Glutamatergic neuron (in vitro differentiated cells): ENCODE measurements at regions not wholly inside any gene's neighbourhood (a gene's known extent, or its start where the extent isn't known, plus 50 kb on each side); places are given as distances from the start of the nearest gene placed in this dataset.

ENCODE experiments used
- DNase-seq: peaks from one replicate; pipeline ENCODE4 v3.0.0; 2022
- H3K27ac Mint-ChIP-seq: one replicate; pipeline ENCODE4 v1.8.0; 2020; ENCODE audit warnings: mild to moderate bottlenecking, mixed read lengths, inconsistent platforms; ENCODE audit not compliant: unreplicated experiment
- H3K27me3 Mint-ChIP-seq: one replicate; pipeline ENCODE4 v1.8.0; 2020; ENCODE audit warnings: mild to moderate bottlenecking, moderate library complexity, mixed read lengths, inconsistent platforms; ENCODE audit not compliant: unreplicated experiment
- H3K36me3 Mint-ChIP-seq: one replicate; pipeline ENCODE4 v1.8.0; 2020; ENCODE audit warnings: mild to moderate bottlenecking, mixed read lengths, inconsistent platforms; ENCODE audit not compliant: unreplicated experiment
- H3K4me1 Mint-ChIP-seq: one replicate; pipeline ENCODE4 v1.8.0; 2020; ENCODE audit warnings: mild to moderate bottlenecking, low read depth, mixed read lengths, inconsistent platforms; ENCODE audit not compliant: unreplicated experiment
- H3K4me3 Mint-ChIP-seq: one replicate; pipeline ENCODE4 v1.8.0; 2020; ENCODE audit warnings: mild to moderate bottlenecking, mixed read lengths, inconsistent platforms; ENCODE audit not compliant: unreplicated experiment
- H3K9me3 Mint-ChIP-seq: one replicate; pipeline ENCODE4 v1.8.0; 2020; ENCODE audit warnings: mild to moderate bottlenecking, moderate library complexity, mixed read lengths, inconsistent platforms; ENCODE audit not compliant: unreplicated experiment
- CTCF ChIP-seq: fragments of 200-600 bp; sonication (generic); IDR thresholded peaks from one replicate; pipeline ENCODE4 v1.5.0; 2021; ENCODE audit not compliant: partially characterized antibody, unreplicated experiment

DNA sequence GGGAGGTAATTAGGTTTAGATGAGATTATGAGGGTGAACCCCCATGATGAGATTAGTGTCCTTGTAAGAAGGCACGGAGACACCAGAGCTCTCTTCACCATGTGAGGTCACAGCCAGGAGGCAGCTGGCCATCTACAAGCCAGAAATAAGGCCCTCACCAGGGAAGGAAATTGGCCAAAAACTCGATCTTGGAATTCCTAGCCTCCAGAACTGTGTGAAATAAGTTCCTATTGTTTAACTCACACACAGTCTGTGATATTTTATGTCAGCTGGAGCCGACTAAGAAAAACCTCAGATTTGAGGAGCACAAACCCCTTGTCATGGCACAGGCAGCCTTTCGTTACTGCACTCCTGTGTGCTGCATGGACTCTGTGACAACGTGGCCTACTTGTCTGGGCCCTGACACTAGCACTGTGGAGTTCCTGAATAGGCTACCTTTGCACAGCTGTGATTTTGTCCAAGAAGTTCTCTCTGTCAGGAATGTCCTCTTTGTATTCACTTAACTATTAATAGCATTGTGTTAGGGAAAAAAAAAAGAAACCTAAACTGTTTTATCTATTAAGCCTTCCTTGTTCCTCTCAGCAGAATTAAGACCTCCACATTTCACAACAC lies 319.8 kb downstream of the TDRD15 start:
- no peak for TF ChIP-seq CTCF
- Mint-ChIP-seq H3K36me3 (no peaks in the 10 kb centered on the region), H3K4me3 (no peak overlapping the region), H3K27me3 (no peaks in the 10 kb centered on the region), H3K27ac (no peak overlapping the region), H3K9me3 (no peaks in the 10 kb centered on the region), H3K4me1 (peaks cover 2% of the 10 kb centered on the region)
- no peak for DNase-seq

DNA sequence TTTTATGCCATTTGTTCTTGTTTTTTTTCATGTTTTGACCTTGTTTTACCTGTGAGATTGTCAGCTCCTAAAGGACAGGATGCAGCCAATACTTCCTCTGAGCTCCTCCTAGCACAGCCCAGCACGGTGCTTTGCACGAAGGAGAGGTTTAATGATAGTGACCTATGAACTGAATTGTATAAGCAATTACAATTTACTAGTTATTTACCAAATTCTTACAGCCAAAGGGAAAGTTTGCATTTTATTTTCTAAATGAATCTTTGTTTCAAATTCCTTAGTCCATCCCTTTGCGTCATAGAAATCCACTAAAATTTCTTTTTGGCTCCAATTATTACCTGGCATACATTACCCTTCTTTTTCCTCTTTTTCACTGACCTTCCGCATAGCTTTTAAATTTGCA lies 326.1 kb downstream of the TDRD15 start:
- no peak for DNase-seq
- no peak overlapping the region for H3K4me3 Mint-ChIP-seq
- no peaks in the 10 kb centered on the region for H3K9me3 Mint-ChIP-seq
- no peaks in the 10 kb centered on the region for H3K27me3 Mint-ChIP-seq
- TF ChIP-seq CTCF = no peak
- H3K4me1 Mint-ChIP-seq = peaks cover 13% of the 10 kb centered on the region
- no peak overlapping the region for H3K27ac Mint-ChIP-seq
- H3K36me3 Mint-ChIP-seq = no peaks in the 10 kb centered on the region

DNA sequence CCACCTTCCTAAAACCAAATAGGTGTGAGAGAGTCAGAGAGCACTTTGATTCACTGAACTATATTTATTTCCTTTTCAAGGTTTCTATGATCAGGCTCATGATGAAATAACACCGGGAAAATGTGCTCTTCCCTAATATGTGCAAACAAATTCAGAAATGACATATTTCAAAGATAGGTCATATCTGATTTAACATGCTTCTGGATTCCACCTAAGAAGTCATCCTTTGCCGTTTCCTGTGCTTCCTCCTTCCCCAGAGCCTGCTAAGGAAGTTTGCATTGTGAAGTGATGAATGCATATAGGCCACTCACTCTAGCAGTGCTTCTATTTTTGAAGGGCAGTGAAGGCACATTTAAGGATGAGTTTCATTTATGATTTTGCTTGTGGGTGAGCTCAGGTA lies 327.6 kb downstream of the TDRD15 start:
- H3K9me3 Mint-ChIP-seq = no peaks in the 10 kb centered on the region
- DNase-seq = no peak
- no peak overlapping the region for H3K4me3 Mint-ChIP-seq
- H3K27ac Mint-ChIP-seq = no peak overlapping the region
- no peak for TF ChIP-seq CTCF
- H3K4me1 Mint-ChIP-seq = peaks cover 13% of the 10 kb centered on the region
- H3K36me3 Mint-ChIP-seq = no peaks in the 10 kb centered on the region
- no peaks in the 10 kb centered on the region for H3K27me3 Mint-ChIP-seq

DNA sequence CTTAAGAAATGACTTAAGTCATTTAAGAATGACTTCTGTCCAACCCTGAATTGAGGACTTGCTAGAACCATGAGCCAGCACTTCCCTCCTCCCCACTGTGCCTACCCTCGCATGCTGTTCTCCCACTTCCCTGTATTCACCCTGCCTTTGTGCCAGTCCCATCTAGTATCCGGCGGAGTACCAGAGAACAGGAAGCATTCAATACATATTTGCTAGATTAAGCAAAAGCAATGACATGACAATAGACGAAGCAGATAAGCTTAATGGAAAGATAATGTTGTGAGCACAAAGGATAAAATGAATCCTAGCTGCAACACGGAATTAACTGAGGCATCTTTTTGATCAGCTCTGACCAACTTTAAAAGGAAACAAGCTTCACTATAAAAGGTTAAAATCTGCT lies 328.5 kb downstream of the TDRD15 start:
- peaks cover 13% of the 10 kb centered on the region for H3K4me1 Mint-ChIP-seq

More for the DNA sequence above, 328.5 kb downstream of the TDRD15 start:
- Mint-ChIP-seq H3K27ac (no peak overlapping the region), H3K27me3 (no peaks in the 10 kb centered on the region), H3K4me3 (no peak overlapping the region), H3K36me3 (no peaks in the 10 kb centered on the region), H3K9me3 (peaks cover 1% of the 10 kb centered on the region)
- DNase-seq = no peak
- TF ChIP-seq CTCF = no peak
